ENCODE measurements at regions not wholly inside any gene's neighbourhood (a gene's known extent, or its start where the extent isn't known, plus 50 kb on each side); places are given as distances from the start of the nearest gene placed in this dataset.

DNA sequence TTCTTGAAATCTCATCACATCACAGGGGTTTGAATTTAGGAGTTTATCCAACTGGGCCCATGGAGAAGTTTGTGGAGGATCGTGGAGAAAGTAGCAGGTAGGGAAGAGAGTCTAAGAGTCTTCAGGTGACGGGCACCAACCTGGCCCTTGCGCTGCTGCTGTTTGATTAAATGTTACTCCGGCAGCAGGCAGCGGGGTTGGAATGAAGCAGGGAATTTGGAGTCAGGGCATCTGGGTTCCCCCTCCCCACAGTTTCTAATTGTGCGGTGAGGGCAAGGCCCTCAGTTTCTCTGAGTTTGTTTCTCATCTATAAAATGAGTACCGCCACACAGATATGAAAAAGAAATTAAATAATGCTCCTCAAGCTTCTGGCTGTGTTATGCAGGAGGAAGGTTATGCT is 182.9 kb upstream of the RGMA start:
- POLR2A ChIA-PET, result no interaction called here
- no peak overlapping the region for H3K27ac ChIP-seq (ENCODE audit: low read depth, low read length)
- TF ChIP-seq, protein P1, sequence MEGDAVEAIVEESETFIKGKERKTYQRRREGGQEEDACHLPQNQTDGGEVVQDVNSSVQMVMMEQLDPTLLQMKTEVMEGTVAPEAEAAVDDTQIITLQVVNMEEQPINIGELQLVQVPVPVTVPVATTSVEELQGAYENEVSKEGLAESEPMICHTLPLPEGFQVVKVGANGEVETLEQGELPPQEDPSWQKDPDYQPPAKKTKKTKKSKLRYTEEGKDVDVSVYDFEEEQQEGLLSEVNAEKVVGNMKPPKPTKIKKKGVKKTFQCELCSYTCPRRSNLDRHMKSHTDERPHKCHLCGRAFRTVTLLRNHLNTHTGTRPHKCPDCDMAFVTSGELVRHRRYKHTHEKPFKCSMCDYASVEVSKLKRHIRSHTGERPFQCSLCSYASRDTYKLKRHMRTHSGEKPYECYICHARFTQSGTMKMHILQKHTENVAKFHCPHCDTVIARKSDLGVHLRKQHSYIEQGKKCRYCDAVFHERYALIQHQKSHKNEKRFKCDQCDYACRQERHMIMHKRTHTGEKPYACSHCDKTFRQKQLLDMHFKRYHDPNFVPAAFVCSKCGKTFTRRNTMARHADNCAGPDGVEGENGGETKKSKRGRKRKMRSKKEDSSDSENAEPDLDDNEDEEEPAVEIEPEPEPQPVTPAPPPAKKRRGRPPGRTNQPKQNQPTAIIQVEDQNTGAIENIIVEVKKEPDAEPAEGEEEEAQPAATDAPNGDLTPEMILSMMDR (IDR thresholded peaks at IDR 0.05; ENCODE audit: low read depth, low read length), result no peak

DNA sequence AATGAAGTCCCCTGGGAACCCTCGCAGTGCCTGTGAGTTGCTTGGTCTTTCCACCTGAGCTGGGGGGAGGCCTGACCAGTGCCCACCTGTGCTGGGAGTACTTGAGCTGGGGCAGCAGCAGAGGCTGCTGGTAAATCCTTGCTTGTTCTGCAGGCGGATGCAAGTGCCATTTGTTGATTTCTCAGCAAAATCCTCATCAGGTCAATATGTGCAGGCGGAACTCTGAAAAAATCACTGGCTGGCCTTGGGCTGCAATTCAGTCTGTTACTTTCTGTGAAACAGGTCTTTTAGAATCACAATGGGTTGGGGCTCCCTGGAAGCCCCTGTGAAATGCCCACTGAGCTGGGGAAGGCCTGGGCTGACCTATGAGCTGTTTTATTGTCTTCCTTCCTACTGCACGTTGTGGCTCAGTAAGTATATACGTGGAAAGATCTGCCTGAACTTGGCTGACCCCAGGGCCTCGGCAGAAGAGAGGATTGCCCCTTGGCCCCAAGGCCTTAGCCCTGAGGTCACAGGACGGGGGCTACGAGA is 182.0 kb upstream of the RGMA start:
- DNase-seq (ENCODE audit: low read depth, low spot score), result no peak
- Histone ChIP-seq H3K4me3 (ENCODE audit: low read depth, low read length) (no peak overlapping the region), H3K27me3 (ENCODE audit: control insufficient read depth, insufficient read depth, low read length) (no peaks in the 10 kb centered on the region), H3K27ac (ENCODE audit: low read depth, low read length) (no peak overlapping the region), H3K9me3 (ENCODE audit: control insufficient read depth, insufficient read depth, low read length) (peaks cover 72% of the 10 kb centered on the region)
- TF ChIP-seq, protein P1 (IDR thresholded peaks at IDR 0.05; ENCODE audit: low read depth, low read length), result no peak
- ChIA-PET CTCF (no interaction called here), POLR2A (no interaction called here)

More for the DNA sequence above, 182.9 kb upstream of the RGMA start:
- no peak for DNase-seq (ENCODE audit: low read depth, low spot score)
- peaks cover 69% of the 10 kb centered on the region for H3K9me3 ChIP-seq (ENCODE audit: control insufficient read depth, insufficient read depth, low read length)
- H3K27me3 ChIP-seq (ENCODE audit: control insufficient read depth, insufficient read depth, low read length), result no peaks in the 10 kb centered on the region
- CTCF ChIA-PET, result no interaction called here
- no peak overlapping the region for H3K4me3 ChIP-seq (ENCODE audit: low read depth, low read length)

DNA sequence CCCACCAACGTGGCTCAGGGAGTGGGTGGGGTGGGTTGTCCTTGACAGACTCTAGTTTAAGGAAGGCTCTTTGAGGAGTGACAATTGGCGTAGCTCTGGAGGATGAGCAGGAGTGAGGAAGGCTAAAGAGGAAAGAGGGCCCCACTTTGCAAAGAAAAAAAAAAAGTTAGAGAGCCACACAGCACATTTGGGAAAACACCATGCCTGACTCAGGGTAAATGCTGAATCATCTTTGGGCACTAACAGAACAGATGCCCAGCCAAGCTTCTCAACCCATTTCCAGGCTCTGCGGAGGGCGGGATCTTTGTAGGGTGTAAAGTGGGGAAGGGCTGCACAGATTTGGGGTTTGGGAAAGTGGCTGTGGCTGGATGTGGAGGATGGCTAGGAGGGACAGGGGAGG is 179.1 kb upstream of the RGMA start:
- CTCF ChIA-PET, result no interaction called here
- TF ChIP-seq, protein P1 (IDR thresholded peaks at IDR 0.05; ENCODE audit: low read depth, low read length), result no peak
- no peak overlapping the region for H3K27ac ChIP-seq (ENCODE audit: low read depth, low read length)
- no peak for DNase-seq (ENCODE audit: low read depth, low spot score)
- POLR2A ChIA-PET, result no interaction called here
- H3K9me3 ChIP-seq (ENCODE audit: control insufficient read depth, insufficient read depth, low read length), result peaks cover 75% of the 10 kb centered on the region
- no peaks in the 10 kb centered on the region for H3K27me3 ChIP-seq (ENCODE audit: control insufficient read depth, insufficient read depth, low read length)
- H3K4me3 ChIP-seq (ENCODE audit: low read depth, low read length), result no peak overlapping the region

DNA sequence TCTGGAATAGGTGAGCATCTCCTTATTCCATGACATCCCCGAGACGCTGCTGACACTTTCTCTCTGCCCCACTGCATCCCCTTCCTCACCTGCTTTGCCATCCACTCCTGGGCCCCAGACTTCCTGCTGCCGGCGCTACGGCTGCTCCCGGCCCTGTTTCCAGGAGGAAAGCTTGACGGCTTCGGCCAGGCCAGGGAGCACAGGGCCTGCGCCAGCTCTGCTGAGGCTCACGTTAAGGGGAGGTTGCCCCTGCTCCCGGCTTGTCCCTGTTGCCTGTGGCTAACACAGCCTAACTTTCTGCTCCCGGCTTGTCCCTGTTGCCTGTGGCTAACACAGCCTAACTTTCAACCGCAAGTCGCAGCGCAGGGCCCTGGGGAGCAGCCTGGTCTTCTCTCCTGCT is 177.3 kb upstream of the RGMA start:
- Histone ChIP-seq H3K27ac (ENCODE audit: low read depth, low read length) (no peak overlapping the region), H3K9me3 (ENCODE audit: control insufficient read depth, insufficient read depth, low read length) (peaks cover 67% of the 10 kb centered on the region), H3K27me3 (ENCODE audit: control insufficient read depth, insufficient read depth, low read length) (no peaks in the 10 kb centered on the region), H3K4me3 (ENCODE audit: low read depth, low read length) (no peak overlapping the region)
- TF ChIP-seq, protein P1 (IDR thresholded peaks at IDR 0.05; ENCODE audit: low read depth, low read length), result no peak
- POLR2A ChIA-PET, result no interaction called here
- CTCF ChIA-PET, result no interaction called here
- no peak for DNase-seq (ENCODE audit: low read depth, low spot score)

DNA sequence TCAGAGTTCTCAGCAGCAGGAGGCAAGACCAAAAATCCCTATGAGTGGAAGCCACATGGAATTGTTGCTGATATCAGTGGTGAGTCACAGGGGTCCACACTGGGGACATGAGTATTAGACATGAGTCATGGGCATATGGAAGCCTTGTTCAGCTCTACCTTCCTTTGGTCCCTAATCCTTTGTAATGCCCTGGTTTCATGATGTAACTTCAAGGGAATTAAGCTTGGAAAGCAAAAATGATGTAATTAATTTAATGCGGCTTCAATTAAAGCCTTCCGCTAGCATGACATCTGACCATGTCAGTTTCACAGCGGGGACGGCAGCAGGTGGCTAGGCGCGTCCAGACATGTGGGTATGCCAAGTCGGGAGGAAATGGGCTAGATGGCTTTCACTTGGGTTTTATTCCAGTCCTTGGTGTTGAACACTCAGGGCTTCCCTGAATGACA is 176.1 kb upstream of the RGMA start:
- Histone ChIP-seq H3K27me3 (ENCODE audit: control insufficient read depth, insufficient read depth, low read length) (no peaks in the 10 kb centered on the region), H3K9me3 (ENCODE audit: control insufficient read depth, insufficient read depth, low read length) (peaks cover 67% of the 10 kb centered on the region), H3K27ac (ENCODE audit: low read depth, low read length) (no peak overlapping the region), H3K4me3 (ENCODE audit: low read depth, low read length) (no peak overlapping the region)
- ChIA-PET CTCF (interaction anchor here (0.6 kb wide), 1 partner anchor 94 kb away, joined by 4 read pairs; no protein-coding TSS in a partner anchor), POLR2A (no interaction called here)
- TF ChIP-seq, protein P1 (IDR thresholded peaks at IDR 0.05; ENCODE audit: low read depth, low read length), result no peak
- no peak for DNase-seq (ENCODE audit: low read depth, low spot score)

Measured in AG04450 (cell line).